Calu3 (cell line): ENCODE measurements at regions not wholly inside any gene's neighbourhood (a gene's known extent, or its start where the extent isn't known, plus 50 kb on each side); places are given as distances from the start of the nearest gene placed in this dataset.
"Not testable (repeated sequence)": the region's sequence is repeated elsewhere in the genome, so short reads cannot be mapped to it uniquely, and the experiment has no call there.

Source experiments
- BruUV-seq: library from RNA; stranded (reverse); fragments of 400-500 nt; replicated peaks from 2 replicates; lab custom pipeline; 2021; lab: Mats Ljungman, UMichigan
- CTCF ChIA-PET: fragments of 300-600 bp; sonication (Branson Sonifier 250); formaldehyde crosslinking; loops from one replicate; lab custom pipeline; 2022; ENCODE audit warnings: antibody characterized with exemption; lab: Charles Lee
- DNase-seq: peaks from one replicate; pipeline ENCODE4 v3.0.0; 2022
- H3K27ac Mint-ChIP-seq: one replicate; pipeline ENCODE4 v1.8.0; 2022; ENCODE audit warnings: mixed read lengths; ENCODE audit not compliant: unreplicated experiment
- H3K27me3 Mint-ChIP-seq: one replicate; pipeline ENCODE4 v1.8.0; 2022; ENCODE audit warnings: mixed read lengths; ENCODE audit not compliant: unreplicated experiment
- H3K36me3 Mint-ChIP-seq: one replicate; pipeline ENCODE4 v1.8.0; 2022; ENCODE audit warnings: mild to moderate bottlenecking, moderate library complexity, mixed read lengths; ENCODE audit not compliant: insufficient read depth, unreplicated experiment
- H3K4me1 Mint-ChIP-seq: one replicate; pipeline ENCODE4 v1.8.0; 2022; ENCODE audit warnings: mild to moderate bottlenecking, low read depth, mixed read lengths; ENCODE audit not compliant: unreplicated experiment
- H3K4me3 Mint-ChIP-seq: one replicate; pipeline ENCODE4 v1.8.0; 2022; ENCODE audit warnings: mild to moderate bottlenecking, low read depth, moderate library complexity, mixed read lengths; ENCODE audit not compliant: unreplicated experiment
- H3K9me3 Mint-ChIP-seq: one replicate; pipeline ENCODE4 v1.8.0; 2022; ENCODE audit warnings: low read depth, mixed read lengths; ENCODE audit not compliant: unreplicated experiment
- intact Hi-C: fragments of 100-400 bp; cut with micrococcal nuclease; formaldehyde crosslinking; loops from one replicate; pipeline ENCODE4 v1.10.0; 2022; ENCODE audit not compliant: unreplicated experiment
- TF ChIP-seq, protein P1 (sequence below): fragments of 200-600 bp; IDR thresholded peaks from one replicate; pipeline ENCODE4 v1.8.0; 2022; ENCODE audit warnings: antibody characterized with exemption; ENCODE audit not compliant: unreplicated experiment

DNA sequence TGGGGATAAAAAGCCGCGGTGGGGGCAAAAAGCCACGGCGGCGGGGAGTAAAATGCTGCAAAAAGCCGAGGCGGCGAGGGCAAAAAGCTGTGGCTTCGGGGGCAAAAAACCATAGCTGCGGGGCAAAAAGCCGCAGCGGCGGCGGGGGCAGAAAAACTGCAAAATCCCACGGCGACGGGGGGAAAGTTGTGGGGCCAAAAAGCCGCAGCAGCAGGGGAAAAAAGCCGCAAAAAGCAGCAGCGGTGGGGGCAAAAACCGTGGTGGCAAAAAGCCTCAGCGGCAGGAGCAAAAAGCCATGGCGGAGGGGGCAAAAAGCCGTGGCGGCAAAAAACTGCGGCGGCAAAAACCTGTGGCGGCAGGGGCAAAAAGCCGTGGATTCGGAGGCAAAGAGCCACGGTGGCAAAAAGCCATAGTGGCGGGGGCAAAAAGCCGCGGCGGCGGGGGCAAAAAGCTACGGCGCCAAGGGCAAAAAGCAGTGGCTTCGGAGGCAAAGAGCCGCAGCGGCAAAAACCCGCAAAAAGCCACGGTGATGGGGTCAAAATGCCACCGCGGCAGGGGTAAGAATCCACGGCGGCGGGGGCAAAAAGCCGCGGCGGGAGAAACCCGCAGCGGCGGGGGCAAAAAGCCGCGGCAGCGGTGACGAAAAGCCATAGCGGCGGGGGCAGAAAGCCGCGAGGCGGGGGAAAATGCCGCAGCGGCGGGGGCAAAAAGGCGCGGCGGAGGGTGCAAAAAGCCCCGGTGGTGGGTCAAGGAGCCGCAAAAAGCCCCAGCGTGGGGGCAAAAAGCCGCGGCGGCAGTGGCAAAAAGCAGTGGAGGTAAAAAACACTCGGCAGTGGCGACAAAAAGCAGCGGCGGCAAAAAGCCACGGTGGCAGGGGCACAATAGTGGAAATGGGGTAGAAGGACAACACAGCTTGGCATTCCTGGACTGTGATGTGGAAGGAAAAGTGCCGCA is 192.8 kb downstream of the SHCBP1 start:
- H3K4me3 Mint-ChIP-seq = no peak overlapping the region
- intact Hi-C loops = no loop called here
- H3K27ac Mint-ChIP-seq = no peak overlapping the region
- no TSS peak for BruUV-seq
- CTCF ChIA-PET = no interaction called here
- no peaks in the 10 kb centered on the region for H3K27me3 Mint-ChIP-seq
- no peak for DNase-seq
- H3K36me3 Mint-ChIP-seq = no peaks in the 10 kb centered on the region
- H3K9me3 Mint-ChIP-seq = peaks cover 8% of the 10 kb centered on the region
- H3K4me1 Mint-ChIP-seq = no peaks in the 10 kb centered on the region
- TF ChIP-seq, protein P1, sequence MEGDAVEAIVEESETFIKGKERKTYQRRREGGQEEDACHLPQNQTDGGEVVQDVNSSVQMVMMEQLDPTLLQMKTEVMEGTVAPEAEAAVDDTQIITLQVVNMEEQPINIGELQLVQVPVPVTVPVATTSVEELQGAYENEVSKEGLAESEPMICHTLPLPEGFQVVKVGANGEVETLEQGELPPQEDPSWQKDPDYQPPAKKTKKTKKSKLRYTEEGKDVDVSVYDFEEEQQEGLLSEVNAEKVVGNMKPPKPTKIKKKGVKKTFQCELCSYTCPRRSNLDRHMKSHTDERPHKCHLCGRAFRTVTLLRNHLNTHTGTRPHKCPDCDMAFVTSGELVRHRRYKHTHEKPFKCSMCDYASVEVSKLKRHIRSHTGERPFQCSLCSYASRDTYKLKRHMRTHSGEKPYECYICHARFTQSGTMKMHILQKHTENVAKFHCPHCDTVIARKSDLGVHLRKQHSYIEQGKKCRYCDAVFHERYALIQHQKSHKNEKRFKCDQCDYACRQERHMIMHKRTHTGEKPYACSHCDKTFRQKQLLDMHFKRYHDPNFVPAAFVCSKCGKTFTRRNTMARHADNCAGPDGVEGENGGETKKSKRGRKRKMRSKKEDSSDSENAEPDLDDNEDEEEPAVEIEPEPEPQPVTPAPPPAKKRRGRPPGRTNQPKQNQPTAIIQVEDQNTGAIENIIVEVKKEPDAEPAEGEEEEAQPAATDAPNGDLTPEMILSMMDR = no peak

DNA sequence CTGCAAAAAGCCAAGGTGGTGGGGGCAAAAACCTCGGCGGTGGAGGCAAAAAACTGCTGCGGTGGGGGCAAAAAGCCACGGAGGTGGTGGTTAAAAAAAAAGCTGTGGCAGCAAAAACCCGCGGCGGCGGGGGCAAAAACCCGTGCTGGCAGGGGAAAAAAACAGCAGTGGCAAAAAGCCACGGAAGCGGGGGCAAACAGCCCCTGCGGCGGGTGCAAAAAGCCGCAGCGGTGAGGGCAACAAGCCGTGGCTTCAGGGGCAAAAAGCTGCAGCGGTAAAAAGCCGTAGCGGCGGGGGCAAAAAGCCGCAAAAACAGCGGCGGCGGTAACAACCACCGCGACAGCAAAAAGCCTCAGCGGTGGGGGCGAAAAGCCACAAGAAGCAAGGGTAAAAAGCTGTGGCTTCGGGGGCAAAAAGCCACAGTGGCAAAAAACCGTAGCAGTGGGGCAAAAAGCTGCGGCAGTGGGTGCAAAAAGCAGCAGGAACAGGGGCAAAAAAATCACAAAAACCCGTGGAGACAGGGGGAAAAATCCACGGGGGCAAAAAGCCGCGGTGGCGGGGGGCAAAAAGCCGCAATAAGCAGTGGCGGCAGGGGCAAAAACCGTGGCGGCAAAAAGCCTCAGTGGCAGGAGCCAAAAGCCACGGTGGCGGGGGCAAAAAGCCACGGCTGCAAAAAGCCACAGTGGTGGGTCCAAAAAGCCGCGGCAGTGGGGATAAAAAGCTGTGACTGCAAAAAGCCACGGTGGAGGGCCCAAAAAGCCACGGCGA is 193.7 kb downstream of the SHCBP1 start:
- no peak for DNase-seq
- H3K9me3 Mint-ChIP-seq = peaks cover 14% of the 10 kb centered on the region
- CTCF ChIA-PET = no interaction called here
- H3K27me3 Mint-ChIP-seq = no peaks in the 10 kb centered on the region
- TF ChIP-seq, protein P1 = no peak
- no peak overlapping the region for H3K4me3 Mint-ChIP-seq
- no TSS peak for BruUV-seq
- intact Hi-C loops = no loop called here
- H3K4me1 Mint-ChIP-seq = no peaks in the 10 kb centered on the region
- H3K27ac Mint-ChIP-seq = no peak overlapping the region
- no peaks in the 10 kb centered on the region for H3K36me3 Mint-ChIP-seq

DNA sequence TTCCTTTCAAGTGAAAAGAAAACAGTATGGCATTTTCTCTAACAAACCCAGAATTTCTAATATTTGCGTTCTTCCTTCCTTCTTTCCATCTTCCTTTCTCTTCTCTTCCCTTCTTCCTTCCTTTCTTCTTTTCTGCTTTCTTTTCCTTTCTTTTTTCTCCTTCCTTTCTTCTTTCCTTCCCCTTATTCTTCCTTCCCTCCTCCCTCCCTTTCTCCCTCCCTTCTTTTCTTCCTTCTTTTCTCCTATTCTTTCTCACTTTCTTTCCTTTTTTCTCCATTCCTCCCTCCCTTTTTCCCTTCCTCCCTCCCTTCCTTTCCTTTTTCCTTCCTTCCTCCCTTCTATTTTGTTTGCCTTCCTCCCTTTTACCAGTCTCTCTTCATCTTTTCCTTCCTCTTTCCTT is 194.8 kb downstream of the SHCBP1 start:
- Mint-ChIP-seq H3K27ac (no peak overlapping the region), H3K9me3 (peaks cover 16% of the 10 kb centered on the region), H3K27me3 (no peaks in the 10 kb centered on the region), H3K4me1 (no peaks in the 10 kb centered on the region), H3K36me3 (no peaks in the 10 kb centered on the region), H3K4me3 (no peak overlapping the region)
- intact Hi-C loops = no loop called here
- CTCF ChIA-PET = no interaction called here
- TF ChIP-seq, protein P1 = no peak
- BruUV-seq = no TSS peak
- DNase-seq = no peak

DNA sequence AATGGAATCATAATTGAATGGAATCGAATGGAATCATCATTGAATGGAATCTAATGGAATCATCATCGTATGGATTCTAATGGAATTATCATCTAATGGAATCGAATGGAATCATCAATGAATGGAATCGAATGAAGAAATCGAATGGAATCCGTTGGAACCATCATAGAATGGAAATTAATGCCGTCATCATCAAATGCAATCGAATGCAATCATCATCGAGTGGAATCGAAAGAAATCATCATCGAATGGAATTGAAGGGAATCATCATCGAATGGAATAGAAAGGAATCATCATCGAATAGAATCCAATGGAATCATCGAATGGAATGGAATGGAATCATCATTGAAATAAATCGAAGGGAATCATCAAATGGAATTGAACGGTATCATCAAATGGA is 217.2 kb downstream of the SHCBP1 start:
- no peaks in the 10 kb centered on the region for H3K4me1 Mint-ChIP-seq
- no peaks in the 10 kb centered on the region for H3K36me3 Mint-ChIP-seq
- DNase-seq = no peak
- peaks cover 21% of the 10 kb centered on the region for H3K9me3 Mint-ChIP-seq
- no TSS peak for BruUV-seq
- H3K4me3 Mint-ChIP-seq = no peak overlapping the region
- intact Hi-C loops = no loop called here
- H3K27me3 Mint-ChIP-seq = no peaks in the 10 kb centered on the region
- no peak overlapping the region for H3K27ac Mint-ChIP-seq
- CTCF ChIA-PET = no interaction called here
- TF ChIP-seq, protein P1 = no peak

DNA sequence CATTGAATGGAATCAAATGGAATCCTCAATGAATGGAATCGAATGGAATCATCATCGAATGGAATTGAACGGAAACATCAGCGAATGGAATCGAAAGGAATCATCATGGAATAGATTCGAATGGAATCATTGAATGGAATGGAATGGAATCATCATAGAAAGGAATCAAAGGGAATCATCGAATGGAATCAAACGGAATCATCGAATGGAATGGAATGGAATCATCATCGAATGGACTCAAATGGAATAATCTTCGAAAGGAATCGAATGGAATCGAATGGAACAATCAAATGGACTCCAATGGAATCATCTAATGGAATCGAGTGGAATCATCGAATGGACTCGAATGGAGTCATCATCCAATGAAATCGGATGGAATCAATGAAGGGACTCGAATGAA is 222.6 kb downstream of the SHCBP1 start:
- intact Hi-C loops, BruUV-seq, H3K9me3 Mint-ChIP-seq, H3K4me3 Mint-ChIP-seq, CTCF ChIA-PET, H3K27ac Mint-ChIP-seq, H3K36me3 Mint-ChIP-seq, H3K27me3 Mint-ChIP-seq, H3K4me1 Mint-ChIP-seq: not testable (repeated sequence)
- peak; percentile 6 for DNase-seq

DNA sequence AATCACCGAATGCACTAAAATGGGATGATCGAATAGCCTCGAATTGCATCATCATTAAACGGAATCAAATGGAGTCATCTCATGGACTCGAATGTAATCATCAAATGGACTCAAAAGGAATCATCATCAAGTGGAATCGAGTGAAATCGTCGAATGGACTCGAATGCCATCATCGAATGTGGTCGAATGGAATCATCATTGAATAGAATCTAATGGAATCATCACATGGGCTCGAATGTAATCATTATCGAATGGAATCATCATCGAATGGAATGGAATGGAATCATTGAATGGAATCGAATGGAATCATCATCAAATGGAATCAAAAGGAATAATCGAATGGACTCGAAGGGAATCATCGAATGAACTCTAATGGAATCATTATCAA is 224.3 kb downstream of the SHCBP1 start:
- H3K9me3 Mint-ChIP-seq, H3K36me3 Mint-ChIP-seq, H3K27me3 Mint-ChIP-seq, H3K4me3 Mint-ChIP-seq, BruUV-seq, CTCF ChIA-PET, H3K4me1 Mint-ChIP-seq, intact Hi-C loops, H3K27ac Mint-ChIP-seq, DNase-seq: not testable (repeated sequence)
